ENCODE measurements at regions not wholly inside any gene's neighbourhood (a gene's known extent, or its start where the extent isn't known, plus 50 kb on each side); places are given as distances from the start of the nearest gene placed in this dataset.
"Not testable (repeated sequence)": the region's sequence is repeated elsewhere in the genome, so short reads cannot be mapped to it uniquely, and the experiment has no call there.

- DNase-seq (ENCODE audit: low read depth in 2 of 2), result no peak
These were observed 880.3 kb upstream of the GRIA3 start for GRCh38 chrX:122303761-122304160.

GRCh38 chrX:122344816-122345215 is 839.3 kb upstream of the GRIA3 start:
- DNase-seq (ENCODE audit: low read depth in 2 of 2), result no peak

GRCh38 chrX:122363112-122363795 is 820.8 kb upstream of the GRIA3 start:
- DNase-seq (ENCODE audit: low read depth in 2 of 2), result no peak

- not testable (repeated sequence) for DNase-seq (ENCODE audit: low read depth in 2 of 2)
These were observed 808.5 kb upstream of the GRIA3 start for GRCh38 chrX:122375533-122375932.

- no peak for DNase-seq (ENCODE audit: low read depth in 2 of 2)
These were observed 795.1 kb upstream of the GRIA3 start for GRCh38 chrX:122389005-122389404.

GRCh38 chrX:122418758-122419157 is 765.3 kb upstream of the GRIA3 start:
- no peak for DNase-seq (ENCODE audit: low read depth in 2 of 2)

GRCh38 chrX:122421434-122422121 is 762.5 kb upstream of the GRIA3 start:
- no peak for DNase-seq (ENCODE audit: low read depth in 2 of 2)

- no peak for DNase-seq (ENCODE audit: low read depth in 2 of 2)
These were observed 761.5 kb upstream of the GRIA3 start for GRCh38 chrX:122422547-122422946.

GRCh38 chrX:122434942-122435341 is 749.1 kb upstream of the GRIA3 start:
- DNase-seq (ENCODE audit: low read depth in 2 of 2), result no peak

- DNase-seq (ENCODE audit: low read depth in 2 of 2), result no peak
These were observed 744.2 kb upstream of the GRIA3 start for GRCh38 chrX:122439831-122440230.

GRCh38 chrX:122440832-122441231 is 743.2 kb upstream of the GRIA3 start:
- DNase-seq (ENCODE audit: low read depth in 2 of 2), result no peak

- DNase-seq (ENCODE audit: low read depth in 2 of 2), result no peak
These were observed 742.6 kb upstream of the GRIA3 start for GRCh38 chrX:122441451-122441850.

GRCh38 chrX:122445466-122445865 is 738.6 kb upstream of the GRIA3 start:
- DNase-seq (ENCODE audit: low read depth in 2 of 2), result no peak

- no peak for DNase-seq (ENCODE audit: low read depth in 2 of 2)
These were observed 719.7 kb upstream of the GRIA3 start for GRCh38 chrX:122464341-122464740.

- no peak for DNase-seq (ENCODE audit: low read depth in 2 of 2)
These were observed 708.8 kb upstream of the GRIA3 start for GRCh38 chrX:122475306-122475705.

GRCh38 chrX:122500556-122500955 is 683.5 kb upstream of the GRIA3 start:
- DNase-seq (ENCODE audit: low read depth in 2 of 2), result no peak

- no peak for DNase-seq (ENCODE audit: low read depth in 2 of 2)
These were observed 682.4 kb upstream of the GRIA3 start for GRCh38 chrX:122501652-122502051.

- no peak for DNase-seq (ENCODE audit: low read depth in 2 of 2)
These were observed 680.1 kb upstream of the GRIA3 start for GRCh38 chrX:122504026-122504425.

GRCh38 chrX:122512561-122513072 is 671.5 kb upstream of the GRIA3 start:
- DNase-seq (ENCODE audit: low read depth in 2 of 2), result no peak

GRCh38 chrX:122517786-122518185 is 666.3 kb upstream of the GRIA3 start:
- no peak for DNase-seq (ENCODE audit: low read depth in 2 of 2)

GRCh38 chrX:122545778-122546177 is 638.3 kb upstream of the GRIA3 start:
- no peak for DNase-seq (ENCODE audit: low read depth in 2 of 2)

GRCh38 chrX:122546269-122546668 is 637.8 kb upstream of the GRIA3 start:
- no peak for DNase-seq (ENCODE audit: low read depth in 2 of 2)

- DNase-seq (ENCODE audit: low read depth in 2 of 2), result no peak
These were observed 631.7 kb upstream of the GRIA3 start for GRCh38 chrX:122552286-122552800.
